ENCODE measurements at regions not wholly inside any gene's neighbourhood (a gene's known extent, or its start where the extent isn't known, plus 50 kb on each side); places are given as distances from the start of the nearest gene placed in this dataset.
A peak's percentile ranks its signal among the peaks of the same experiment; 100 is the strongest.

- H3K27ac ChIP-seq = no peak overlapping the region
- H3K9me3 ChIP-seq = no peaks in the 10 kb centered on the region
- intact Hi-C loops (cut with DNase I; ENCODE audit: low total_unique reads) (no loop called here), in situ Hi-C loops (cut with MboI; ENCODE audit: low sequenced_read_pairs in 4 of 4) (no loop called here)
- TF ChIP-seq CTCF (IDR thresholded peaks at IDR 0.05 in 4 of 5, conservative IDR thresholded peaks at IDR 0.05 in 1 of 5) (no peak), POLR2A (IDR thresholded peaks at IDR 0.05) (no peak)
- no peaks in the 10 kb centered on the region for H3K27me3 ChIP-seq
- DNase-seq (no peak), ATAC-seq (no peak)
- no peaks in the 10 kb centered on the region for H3K36me3 ChIP-seq
- H3K4me3 ChIP-seq = no peak overlapping the region
- H3K4me1 ChIP-seq = peaks cover 0 to 4% of the 10 kb centered on the region in 2 donors
These were observed 72.1 kb upstream of the CAB39 start for GRCh38 chr2:230640540-230641011.

- no peak for DNase-seq
- Histone ChIP-seq H3K36me3 (no peaks in the 10 kb centered on the region), H3K27ac (no peak overlapping the region), H3K4me1 (peaks cover 0 to 4% of the 10 kb centered on the region in 2 donors), H3K4me3 (no peak overlapping the region), H3K27me3 (no peaks in the 10 kb centered on the region), H3K9me3 (no peaks in the 10 kb centered on the region)
- no peak for ATAC-seq
- intact Hi-C loops (cut with DNase I; ENCODE audit: low total_unique reads) = no loop called here
- in situ Hi-C loops (cut with MboI; ENCODE audit: low sequenced_read_pairs in 4 of 4) = no loop called here
- no peak for TF ChIP-seq POLR2A (IDR thresholded peaks at IDR 0.05)
- TF ChIP-seq CTCF (IDR thresholded peaks at IDR 0.05 in 4 of 5, conservative IDR thresholded peaks at IDR 0.05 in 1 of 5) = no peak
These were observed 69.7 kb upstream of the CAB39 start for GRCh38 chr2:230642966-230643365.

DNA sequence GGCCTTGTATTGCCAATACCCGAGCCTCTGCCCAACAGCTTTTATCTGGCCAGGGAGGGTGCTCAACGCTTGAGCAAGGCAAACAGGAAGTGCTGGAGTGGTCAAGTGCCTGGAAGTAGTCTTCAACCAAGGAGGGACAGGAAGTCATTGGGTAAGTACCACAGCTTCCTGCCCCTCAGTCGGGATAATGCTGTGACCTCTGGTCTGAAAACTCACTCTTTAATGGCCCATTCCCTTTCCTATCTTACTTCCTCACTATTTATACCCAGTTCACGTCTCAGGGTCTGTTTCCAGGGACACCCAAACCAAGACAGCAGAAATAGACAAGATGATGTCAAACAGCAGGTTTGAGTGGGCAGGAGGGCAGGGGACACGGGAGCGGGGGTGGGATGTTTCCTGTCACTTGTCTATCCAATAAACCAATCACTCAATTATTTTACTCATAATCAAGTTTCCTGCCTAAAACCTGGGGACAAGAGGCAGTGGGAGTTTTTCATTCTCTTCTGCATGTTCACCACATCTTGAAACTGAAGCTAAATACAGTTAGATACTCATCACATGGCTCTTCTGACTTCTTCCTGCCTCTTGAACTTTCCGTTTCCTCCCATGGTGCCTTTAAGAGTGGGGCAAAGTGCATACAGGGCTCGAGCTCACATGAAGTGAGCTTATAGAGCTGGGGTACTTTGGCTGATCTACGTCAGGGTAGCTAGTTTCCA is 68.9 kb upstream of the CAB39 start:
- intact Hi-C loops (cut with DNase I; ENCODE audit: low total_unique reads) (no loop called here), in situ Hi-C loops (cut with MboI; ENCODE audit: low sequenced_read_pairs in 4 of 4) (no loop called here)
- TF ChIP-seq POLR2A (IDR thresholded peaks at IDR 0.05) (no peak), CTCF (IDR thresholded peaks at IDR 0.05 in 4 of 5, conservative IDR thresholded peaks at IDR 0.05 in 1 of 5) (no peak)
- DNase-seq (peak in 1 of 2 donors; percentile 39), ATAC-seq (peak in 1 of 2 donors; percentile 55)
- Histone ChIP-seq H3K27me3 (no peaks in the 10 kb centered on the region), H3K36me3 (no peaks in the 10 kb centered on the region), H3K27ac (no peak overlapping the region), H3K4me3 (no peak overlapping the region), H3K4me1 (peaks cover 0 to 4% of the 10 kb centered on the region in 2 donors), H3K9me3 (no peaks in the 10 kb centered on the region)

- H3K4me3 ChIP-seq = no peak overlapping the region
- H3K27me3 ChIP-seq = no peaks in the 10 kb centered on the region
- TF ChIP-seq POLR2A (IDR thresholded peaks at IDR 0.05) (no peak), CTCF (IDR thresholded peaks at IDR 0.05 in 4 of 5, conservative IDR thresholded peaks at IDR 0.05 in 1 of 5) (no peak)
- DNase-seq (no peak), ATAC-seq (no peak)
- H3K36me3 ChIP-seq = no peaks in the 10 kb centered on the region
- intact Hi-C loops (cut with DNase I; ENCODE audit: low total_unique reads) (no loop called here), in situ Hi-C loops (cut with MboI; ENCODE audit: low sequenced_read_pairs in 4 of 4) (no loop called here)
- no peak overlapping the region for H3K27ac ChIP-seq
- H3K4me1 ChIP-seq = peaks cover 0 to 4% of the 10 kb centered on the region in 2 donors
- H3K9me3 ChIP-seq = no peaks in the 10 kb centered on the region
These were observed 68.2 kb upstream of the CAB39 start for GRCh38 chr2:230644356-230644935.
